PC-9 (cell line): ENCODE measurements at regions not wholly inside any gene's neighbourhood (a gene's known extent, or its start where the extent isn't known, plus 50 kb on each side); places are given as distances from the start of the nearest gene placed in this dataset.

Experiments
- BruUV-seq: library from RNA; stranded (reverse); fragments of 400-500 nt; replicated peaks from 2 replicates; lab custom pipeline; 2021; lab: Mats Ljungman, UMichigan
- CTCF ChIA-PET: fragments of 300-600 bp; sonication (Branson Sonifier 250); formaldehyde crosslinking; loops from one replicate; lab custom pipeline; 2022; ENCODE audit warnings: antibody characterized with exemption; lab: Charles Lee
- POLR2A ChIA-PET: fragments of 300-600 bp; sonication (Branson Sonifier 250); formaldehyde crosslinking; loops from one replicate; lab custom pipeline; 2022; ENCODE audit warnings: antibody characterized with exemption; ENCODE audit not compliant: unreplicated experiment; lab: Charles Lee
- DNase-seq, 2 experiments: peaks; one replicate each; pipeline versions ENCODE4 v3.0.0 to v3.0.0-alpha.2; 2015 to 2022; ENCODE audit warnings: mixed read lengths in 1 of 2
- H2AFZ ChIP-seq: fragments of 200-600 bp; sonication (generic); 2 replicates; pipeline ENCODE4 v1.8.1; 2017; ENCODE audit warnings: antibody characterized with exemption
- H3F3A ChIP-seq: fragments of 200-600 bp; sonication (generic); 2 replicates; pipeline ENCODE4 v1.8.1; 2017; ENCODE audit warnings: antibody characterized with exemption, mild to moderate bottlenecking, low read depth; ENCODE audit not compliant: insufficient read depth
- H3K27ac ChIP-seq: fragments of 200-600 bp; sonication (generic); 2 replicates; pipeline ENCODE4 v1.6.1; 2016; ENCODE audit warnings: mixed run types
- H3K27me3 ChIP-seq: fragments of 200-600 bp; sonication (generic); 2 replicates; pipeline ENCODE4 v1.6.1; 2016; ENCODE audit warnings: low read depth, mixed run types; ENCODE audit not compliant: insufficient read depth
- H3K36me3 ChIP-seq: fragments of 200-600 bp; sonication (generic); 2 replicates; pipeline ENCODE4 v1.6.1; 2016; ENCODE audit warnings: low read depth, mixed run types
- H3K4me1 ChIP-seq: fragments of 200-600 bp; sonication (generic); replicated peaks from 2 replicates; pipeline ENCODE4 v1.6.1; 2016; ENCODE audit warnings: mixed run types; ENCODE audit not compliant: insufficient read depth
- H3K4me2 ChIP-seq: fragments of 200-600 bp; sonication (generic); 2 replicates; pipeline ENCODE4 v1.6.1; 2017; ENCODE audit warnings: mixed run types
- H3K4me3 ChIP-seq: fragments of 200-600 bp; sonication (generic); 2 replicates; pipeline ENCODE4 v1.6.1; 2016; ENCODE audit warnings: mixed run types
- H3K79me2 ChIP-seq: fragments of 200-600 bp; sonication (generic); 2 replicates; pipeline ENCODE4 v1.6.1; 2017; ENCODE audit warnings: low read depth, mixed run types
- H3K9me2 ChIP-seq: fragments of 200-600 bp; sonication (generic); 2 replicates; pipeline ENCODE4 v1.8.1; 2017; ENCODE audit warnings: mild to moderate bottlenecking; ENCODE audit not compliant: insufficient read depth
- H3K9me3 ChIP-seq: fragments of 200-600 bp; sonication (generic); 2 replicates; pipeline ENCODE4 v1.8.1; 2016; ENCODE audit warnings: low read depth; ENCODE audit not compliant: insufficient read depth
- H4K20me1 ChIP-seq: fragments of 200-600 bp; sonication (generic); 2 replicates; pipeline ENCODE4 v1.8.1; 2017; ENCODE audit not compliant: insufficient read depth
- CTCF ChIP-seq: fragments of 200-600 bp; sonication (generic); conservative IDR thresholded peaks from 2 replicates; pipeline ENCODE4 v1.6.1; 2017; ENCODE audit warnings: mixed run types, antibody characterized with exemption, mild to moderate bottlenecking, moderate library complexity
- EZH2 ChIP-seq: fragments of 200-600 bp; sonication (generic); IDR thresholded peaks from 2 replicates; pipeline ENCODE4 v1.8.0; 2017; ENCODE audit warnings: antibody characterized with exemption, low read depth
- intact Hi-C: fragments of 100-400 bp; cut with micrococcal nuclease; formaldehyde crosslinking; loops from one replicate; pipeline ENCODE4 v1.10.0; 2022; ENCODE audit not compliant: unreplicated experiment

DNA sequence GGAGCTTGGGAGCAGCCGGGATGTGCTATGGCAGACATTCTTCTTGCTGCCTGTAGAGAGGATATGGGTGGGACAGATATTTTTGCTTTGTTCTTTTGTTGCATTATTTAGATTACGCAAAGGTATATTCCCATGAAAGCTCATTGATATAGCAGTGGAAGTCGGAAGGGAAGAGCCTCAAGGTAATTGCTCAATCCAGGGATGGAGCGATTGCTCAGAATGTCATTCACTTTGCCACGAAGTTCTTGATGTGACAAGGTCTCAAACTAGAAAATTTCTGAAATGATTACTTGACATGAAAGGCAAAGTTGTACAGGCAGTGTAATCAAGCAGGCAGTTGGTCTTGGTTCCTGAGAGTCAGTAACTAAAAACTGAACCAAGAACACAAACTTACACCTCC, 615.6 kb upstream of the CDH4 start:
- Histone ChIP-seq H4K20me1 (no peaks in the 10 kb centered on the region), H3K4me3 (no peak overlapping the region), H3K9me2 (no peaks in the 10 kb centered on the region), H2AFZ (no peak overlapping the region), H3K4me1 (no peaks in the 10 kb centered on the region), H3F3A (no peaks in the 10 kb centered on the region), H3K79me2 (no peaks in the 10 kb centered on the region), H3K27me3 (peaks cover 84% of the 10 kb centered on the region), H3K4me2 (no peak overlapping the region), H3K9me3 (no peaks in the 10 kb centered on the region), H3K27ac (no peak overlapping the region), H3K36me3 (no peaks in the 10 kb centered on the region)
- no peak for TF ChIP-seq CTCF
- TF ChIP-seq EZH2 = no peak
- DNase-seq = no peak
- CTCF ChIA-PET = no interaction called here
- intact Hi-C loops = no loop called here
- no TSS peak for BruUV-seq
- POLR2A ChIA-PET = no interaction called here

DNA sequence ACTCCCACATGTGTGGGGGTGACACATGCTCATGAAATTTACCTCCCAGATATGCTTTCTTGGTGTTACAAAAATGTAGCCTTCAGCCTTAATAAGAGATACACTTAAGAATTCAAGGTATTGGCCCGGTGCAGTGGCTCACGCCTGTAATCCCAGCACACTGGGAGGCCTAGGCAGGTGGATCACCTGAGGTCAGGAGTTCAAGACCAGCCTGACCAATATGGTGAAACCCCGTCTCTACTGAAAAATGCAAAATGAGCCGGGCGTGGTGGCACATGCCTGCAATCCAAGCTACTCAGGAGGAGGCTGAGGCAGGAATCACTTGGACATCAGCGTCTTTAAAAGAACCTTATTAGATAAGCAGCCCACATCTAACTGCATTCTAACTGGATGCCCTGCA, 614.3 kb upstream of the CDH4 start:
- no peak overlapping the region for H2AFZ ChIP-seq
- no peaks in the 10 kb centered on the region for H3K79me2 ChIP-seq
- H4K20me1 ChIP-seq = no peaks in the 10 kb centered on the region
- BruUV-seq = no TSS peak
- H3K4me2 ChIP-seq = no peak overlapping the region
- CTCF ChIA-PET = no interaction called here
- no peak for DNase-seq
- H3K4me3 ChIP-seq = no peak overlapping the region
- no peak for TF ChIP-seq CTCF
- no peak for TF ChIP-seq EZH2
- H3K9me3 ChIP-seq = no peaks in the 10 kb centered on the region
- H3K27me3 ChIP-seq = peaks cover 85% of the 10 kb centered on the region
- no peaks in the 10 kb centered on the region for H3K9me2 ChIP-seq
- no peak overlapping the region for H3K27ac ChIP-seq
- H3F3A ChIP-seq = no peaks in the 10 kb centered on the region
- no peaks in the 10 kb centered on the region for H3K4me1 ChIP-seq
- H3K36me3 ChIP-seq = no peaks in the 10 kb centered on the region
- intact Hi-C loops = no loop called here
- POLR2A ChIA-PET = no interaction called here

- Histone ChIP-seq H3K36me3 (no peaks in the 10 kb centered on the region), H3K4me3 (no peak overlapping the region), H3K27ac (no peak overlapping the region), H3K27me3 (peaks cover 88% of the 10 kb centered on the region), H3K9me2 (no peaks in the 10 kb centered on the region), H3F3A (no peaks in the 10 kb centered on the region), H2AFZ (no peak overlapping the region), H3K9me3 (no peaks in the 10 kb centered on the region), H3K4me2 (no peak overlapping the region), H3K4me1 (no peaks in the 10 kb centered on the region), H3K79me2 (no peaks in the 10 kb centered on the region), H4K20me1 (no peaks in the 10 kb centered on the region)
- TF ChIP-seq CTCF (no peak), EZH2 (no peak)
- ChIA-PET POLR2A (interaction anchor here (0.7 kb wide), 1 partner anchor 773 kb away, joined by 9 read pairs; no protein-coding TSS in a partner anchor), CTCF (no interaction called here)
- intact Hi-C loops = no loop called here
- BruUV-seq = no TSS peak
- DNase-seq = no peak
These were observed 613.5 kb upstream of the CDH4 start for GRCh38 chr20:60638430-60639098.
